Activated CD4-positive, alpha-beta T cell treated with anti-CD3 and anti-CD28 coated beads, Interleukin-2, amount 10 ng/mL, durations not matched to agents 7 days and 5 days (primary cell): ENCODE measurements at regions not wholly inside any gene's neighbourhood (a gene's known extent, or its start where the extent isn't known, plus 50 kb on each side); places are given as distances from the start of the nearest gene placed in this dataset.

ENCODE experiments used
- CTCF ChIA-PET: fragments of 350-600 bp; sonication (Branson Sonifier 250); formaldehyde crosslinking; loops from one replicate; lab custom pipeline; 2021; ENCODE audit warnings: antibody characterized with exemption; lab: Charles Lee
- POLR2A ChIA-PET: fragments of 350-600 bp; sonication (Branson Sonifier 250); formaldehyde crosslinking; loops from one replicate; lab custom pipeline; 2021; ENCODE audit warnings: antibody characterized with exemption; lab: Charles Lee
- DNase-seq: peaks from one replicate; pipeline ENCODE4 v3.0.0-alpha.2; 2020
- H3K27ac Mint-ChIP-seq: one replicate; pipeline ENCODE4 v1.8.0; 2021; ENCODE audit warnings: mild to moderate bottlenecking, moderate library complexity, mixed read lengths
- H3K27me3 Mint-ChIP-seq: one replicate; pipeline ENCODE4 v1.8.0; 2021; ENCODE audit warnings: mixed read lengths
- H3K36me3 Mint-ChIP-seq: one replicate; pipeline ENCODE4 v1.8.0; 2021; ENCODE audit warnings: low read depth, mixed read lengths
- H3K4me1 Mint-ChIP-seq: one replicate; pipeline ENCODE4 v1.8.0; 2021; ENCODE audit warnings: mixed read lengths
- H3K4me3 Mint-ChIP-seq: one replicate; pipeline ENCODE4 v1.8.0; 2021; ENCODE audit warnings: mild to moderate bottlenecking, moderate library complexity, mixed read lengths
- H3K9me3 Mint-ChIP-seq: one replicate; pipeline ENCODE4 v1.8.0; 2021; ENCODE audit warnings: mixed read lengths

GRCh38 chr3:28101705-28102104 is 139.7 kb upstream of the CMC1 start:
- Mint-ChIP-seq H3K36me3 (no peaks in the 10 kb centered on the region), H3K4me1 (no peaks in the 10 kb centered on the region), H3K27me3 (no peaks in the 10 kb centered on the region), H3K9me3 (peaks cover 26% of the 10 kb centered on the region), H3K4me3 (no peak overlapping the region), H3K27ac (no peak overlapping the region)
- DNase-seq: no peak
- ChIA-PET POLR2A (no interaction called here), CTCF (no interaction called here)

- Mint-ChIP-seq H3K9me3 (peaks cover 20% of the 10 kb centered on the region), H3K4me1 (no peaks in the 10 kb centered on the region), H3K27ac (no peak overlapping the region), H3K36me3 (no peaks in the 10 kb centered on the region), H3K4me3 (no peak overlapping the region), H3K27me3 (no peaks in the 10 kb centered on the region)
- ChIA-PET CTCF (no interaction called here), POLR2A (no interaction called here)
- no peak for DNase-seq
Measured at GRCh38 chr3:28103861-28104260, 137.6 kb upstream of the CMC1 start.

GRCh38 chr3:28104896-28105534 is 136.4 kb upstream of the CMC1 start:
- ChIA-PET CTCF (no interaction called here), POLR2A (no interaction called here)
- Mint-ChIP-seq H3K9me3 (peaks cover 11% of the 10 kb centered on the region), H3K27ac (no peak overlapping the region), H3K36me3 (no peaks in the 10 kb centered on the region), H3K4me3 (no peak overlapping the region), H3K27me3 (no peaks in the 10 kb centered on the region), H3K4me1 (no peaks in the 10 kb centered on the region)
- DNase-seq: no peak

- Mint-ChIP-seq H3K9me3 (no peaks in the 10 kb centered on the region), H3K4me1 (no peaks in the 10 kb centered on the region), H3K4me3 (no peak overlapping the region), H3K27ac (no peak overlapping the region), H3K27me3 (no peaks in the 10 kb centered on the region), H3K36me3 (no peaks in the 10 kb centered on the region)
- POLR2A ChIA-PET: no interaction called here
- CTCF ChIA-PET: interaction anchor here (0.6 kb wide), 1 partner anchor 611 kb away, joined by 4 read pairs; no protein-coding TSS in a partner anchor
- no peak for DNase-seq
Measured at GRCh38 chr3:28109829-28110228, 131.6 kb upstream of the CMC1 start.

- no peak overlapping the region for H3K4me3 Mint-ChIP-seq
- H3K27me3 Mint-ChIP-seq: no peaks in the 10 kb centered on the region
- H3K36me3 Mint-ChIP-seq: no peaks in the 10 kb centered on the region
- H3K4me1 Mint-ChIP-seq: no peaks in the 10 kb centered on the region
- no peak for DNase-seq
- POLR2A ChIA-PET: no interaction called here
- no peaks in the 10 kb centered on the region for H3K9me3 Mint-ChIP-seq
- CTCF ChIA-PET: no interaction called here
- no peak overlapping the region for H3K27ac Mint-ChIP-seq
Measured at GRCh38 chr3:28110869-28111268, 130.6 kb upstream of the CMC1 start.

- no peak for DNase-seq
- no peaks in the 10 kb centered on the region for H3K27me3 Mint-ChIP-seq
- H3K9me3 Mint-ChIP-seq: no peaks in the 10 kb centered on the region
- POLR2A ChIA-PET: no interaction called here
- no peaks in the 10 kb centered on the region for H3K4me1 Mint-ChIP-seq
- H3K36me3 Mint-ChIP-seq: no peaks in the 10 kb centered on the region
- H3K27ac Mint-ChIP-seq: no peak overlapping the region
- CTCF ChIA-PET: no interaction called here
- no peak overlapping the region for H3K4me3 Mint-ChIP-seq
Measured at GRCh38 chr3:28114893-28115292, 126.5 kb upstream of the CMC1 start.

- H3K27ac Mint-ChIP-seq: no peak overlapping the region
- H3K36me3 Mint-ChIP-seq: no peaks in the 10 kb centered on the region
- DNase-seq: no peak
- POLR2A ChIA-PET: no interaction called here
- no peaks in the 10 kb centered on the region for H3K4me1 Mint-ChIP-seq
- H3K9me3 Mint-ChIP-seq: no peaks in the 10 kb centered on the region
- H3K4me3 Mint-ChIP-seq: no peak overlapping the region
- CTCF ChIA-PET: no interaction called here
- H3K27me3 Mint-ChIP-seq: no peaks in the 10 kb centered on the region
Measured at GRCh38 chr3:28115316-28115715, 126.1 kb upstream of the CMC1 start.

GRCh38 chr3:28117598-28117997 is 123.8 kb upstream of the CMC1 start:
- Mint-ChIP-seq H3K4me1 (no peaks in the 10 kb centered on the region), H3K27ac (no peak overlapping the region), H3K27me3 (no peaks in the 10 kb centered on the region), H3K9me3 (no peaks in the 10 kb centered on the region), H3K4me3 (no peak overlapping the region), H3K36me3 (no peaks in the 10 kb centered on the region)
- POLR2A ChIA-PET: no interaction called here
- CTCF ChIA-PET: no interaction called here
- DNase-seq: no peak

GRCh38 chr3:28118087-28118486 is 123.3 kb upstream of the CMC1 start:
- no peak overlapping the region for H3K4me3 Mint-ChIP-seq
- H3K4me1 Mint-ChIP-seq: no peaks in the 10 kb centered on the region
- H3K9me3 Mint-ChIP-seq: no peaks in the 10 kb centered on the region
- no peak overlapping the region for H3K27ac Mint-ChIP-seq
- H3K36me3 Mint-ChIP-seq: no peaks in the 10 kb centered on the region
- H3K27me3 Mint-ChIP-seq: no peaks in the 10 kb centered on the region
- POLR2A ChIA-PET: no interaction called here
- CTCF ChIA-PET: no interaction called here
- DNase-seq: no peak

- Mint-ChIP-seq H3K9me3 (no peaks in the 10 kb centered on the region), H3K4me3 (no peak overlapping the region), H3K27me3 (no peaks in the 10 kb centered on the region), H3K4me1 (no peaks in the 10 kb centered on the region), H3K27ac (no peak overlapping the region), H3K36me3 (no peaks in the 10 kb centered on the region)
- ChIA-PET CTCF (no interaction called here), POLR2A (no interaction called here)
- no peak for DNase-seq
Measured at GRCh38 chr3:28122227-28122626, 119.2 kb upstream of the CMC1 start.

- H3K4me3 Mint-ChIP-seq: no peak overlapping the region
- ChIA-PET CTCF (no interaction called here), POLR2A (no interaction called here)
- H3K4me1 Mint-ChIP-seq: no peaks in the 10 kb centered on the region
- no peak overlapping the region for H3K27ac Mint-ChIP-seq
- no peak for DNase-seq
- no peaks in the 10 kb centered on the region for H3K36me3 Mint-ChIP-seq
- no peaks in the 10 kb centered on the region for H3K27me3 Mint-ChIP-seq
- no peaks in the 10 kb centered on the region for H3K9me3 Mint-ChIP-seq
Measured at GRCh38 chr3:28124882-28125281, 116.5 kb upstream of the CMC1 start.

GRCh38 chr3:28125342-28125741 is 116.1 kb upstream of the CMC1 start:
- CTCF ChIA-PET: no interaction called here
- Mint-ChIP-seq H3K4me3 (no peak overlapping the region), H3K27ac (no peak overlapping the region), H3K9me3 (no peaks in the 10 kb centered on the region), H3K36me3 (no peaks in the 10 kb centered on the region), H3K4me1 (no peaks in the 10 kb centered on the region), H3K27me3 (no peaks in the 10 kb centered on the region)
- no peak for DNase-seq
- POLR2A ChIA-PET: no interaction called here

- Mint-ChIP-seq H3K27ac (no peak overlapping the region), H3K9me3 (no peaks in the 10 kb centered on the region), H3K4me1 (no peaks in the 10 kb centered on the region), H3K4me3 (no peak overlapping the region), H3K27me3 (no peaks in the 10 kb centered on the region), H3K36me3 (no peaks in the 10 kb centered on the region)
- no peak for DNase-seq
- ChIA-PET CTCF (interaction anchor here (0.6 to 1.4 kb wide), 2 partner anchors 10 to 499 kb away, joined by 3 to 4 read pairs; no protein-coding TSS in a partner anchor), POLR2A (no interaction called here)
Measured at GRCh38 chr3:28130836-28131235, 110.6 kb upstream of the CMC1 start.

- no peaks in the 10 kb centered on the region for H3K9me3 Mint-ChIP-seq
- H3K27me3 Mint-ChIP-seq: peaks cover 2% of the 10 kb centered on the region
- ChIA-PET POLR2A (no interaction called here), CTCF (no interaction called here)
- H3K4me3 Mint-ChIP-seq: no peak overlapping the region
- no peaks in the 10 kb centered on the region for H3K36me3 Mint-ChIP-seq
- no peak overlapping the region for H3K27ac Mint-ChIP-seq
- DNase-seq: no peak
- H3K4me1 Mint-ChIP-seq: no peaks in the 10 kb centered on the region
Measured at GRCh38 chr3:28132941-28133340, 108.5 kb upstream of the CMC1 start.
